ENCODE measurements at regions not wholly inside any gene's neighbourhood (a gene's known extent, or its start where the extent isn't known, plus 50 kb on each side); places are given as distances from the start of the nearest gene placed in this dataset.

- TF ChIP-seq EZH2phosphoT487 (IDR thresholded peaks at IDR 0.05; ENCODE audit: low read depth, severe bottlenecking, unreplicated experiment) (no peak), EZH2 (IDR thresholded peaks at IDR 0.05; ENCODE audit: borderline replicate concordance) (no peak), CTCF (IDR thresholded peaks at IDR 0.05; ENCODE audit: poor library complexity) (no peak)
Measured at GRCh38 chr3:28078536-28078935, 162.9 kb upstream of the CMC1 start.

Data from hepatocyte (in vitro differentiated cells).